Pulmonary artery endothelial cell (primary cell): ENCODE measurements at regions not wholly inside any gene's neighbourhood (a gene's known extent, or its start where the extent isn't known, plus 50 kb on each side); places are given as distances from the start of the nearest gene placed in this dataset.

Experiments used
- DNase-seq: peaks from one replicate; pipeline ENCODE4 v3.0.0-alpha.2; 2011; ENCODE audit warnings: low read depth, low spot score

GRCh38 chr11:105333153-105333552, 193.6 kb upstream of the CARD18 start:
- no peak for DNase-seq

- DNase-seq: no peak
These were observed 192.6 kb upstream of the CARD18 start for GRCh38 chr11:105332171-105332570.

GRCh38 chr11:105328061-105328460, 188.5 kb upstream of the CARD18 start:
- DNase-seq: no peak

- no peak for DNase-seq
These were observed 184.6 kb upstream of the CARD18 start for GRCh38 chr11:105324156-105324555.

GRCh38 chr11:105321696-105322095, 182.1 kb upstream of the CARD18 start:
- DNase-seq: no peak

- no peak for DNase-seq
These were observed 175.7 kb upstream of the CARD18 start for GRCh38 chr11:105315287-105315686.

- no peak for DNase-seq
These were observed 172.7 kb upstream of the CARD18 start for GRCh38 chr11:105312266-105312665.

- no peak for DNase-seq
These were observed 159.1 kb upstream of the CARD18 start for GRCh38 chr11:105298630-105299029.

- DNase-seq: no peak
These were observed 158.6 kb upstream of the CARD18 start for GRCh38 chr11:105298174-105298573.

- peak; percentile 10 for DNase-seq
These were observed 157.9 kb upstream of the CARD18 start for GRCh38 chr11:105297463-105297862.

GRCh38 chr11:105296806-105297205, 157.2 kb upstream of the CARD18 start:
- no peak for DNase-seq

GRCh38 chr11:105296386-105296785, 156.8 kb upstream of the CARD18 start:
- DNase-seq: no peak

GRCh38 chr11:105282658-105283057, 143.1 kb upstream of the CARD18 start:
- DNase-seq: no peak

GRCh38 chr11:105274631-105275030, 135.1 kb upstream of the CARD18 start:
- DNase-seq: no peak

GRCh38 chr11:105273660-105274280, 134.2 kb upstream of the CARD18 start:
- DNase-seq: no peak

GRCh38 chr11:105269862-105270261, 130.3 kb upstream of the CARD18 start:
- DNase-seq: no peak

GRCh38 chr11:105268404-105269062, 129.0 kb upstream of the CARD18 start:
- no peak for DNase-seq

GRCh38 chr11:105265845-105266244, 126.3 kb upstream of the CARD18 start:
- no peak for DNase-seq

GRCh38 chr11:105260976-105261375, 121.4 kb upstream of the CARD18 start:
- no peak for DNase-seq

GRCh38 chr11:105245781-105246315, 106.3 kb upstream of the CARD18 start:
- DNase-seq: no peak

- DNase-seq: peak; percentile 93
These were observed 104.7 kb upstream of the CARD18 start for GRCh38 chr11:105244160-105244825.

- no peak for DNase-seq
These were observed 101.6 kb upstream of the CARD18 start for GRCh38 chr11:105241136-105241535.

- DNase-seq: no peak
These were observed 97.1 kb upstream of the CARD18 start for GRCh38 chr11:105236664-105237063.
